Activated T-cell treated with anti-CD3 and anti-CD28 coated beads, Interleukin-2, amount 50 U/mL, for 4 hours (primary cell): ENCODE measurements at regions not wholly inside any gene's neighbourhood (a gene's known extent, or its start where the extent isn't known, plus 50 kb on each side); places are given as distances from the start of the nearest gene placed in this dataset.

ENCODE experiments used
- ATAC-seq, 2 donors: fragments of 200-7000 bp; cut with Tn5 transposase; one replicate each; pipeline ENCODE4 v1.10.0; 2021
- DNase-seq: peaks from one replicate; pipeline ENCODE4 v3.0.0-alpha.2; 2020
- H3K27me3 Mint-ChIP-seq: one replicate; pipeline ENCODE4 v1.8.0; 2021; ENCODE audit warnings: low read depth, mixed read lengths
- H3K36me3 Mint-ChIP-seq: one replicate; pipeline ENCODE4 v1.8.0; 2022; ENCODE audit warnings: mixed read lengths; ENCODE audit not compliant: insufficient read depth
- H3K4me1 Mint-ChIP-seq: one replicate; pipeline ENCODE4 v1.8.0; 2021; ENCODE audit warnings: low read depth, mixed read lengths
- H3K4me3 Mint-ChIP-seq: one replicate; pipeline ENCODE4 v1.8.0; 2021; ENCODE audit warnings: mild to moderate bottlenecking, moderate library complexity, mixed read lengths
- H3K9me3 Mint-ChIP-seq: one replicate; pipeline ENCODE4 v1.8.0; 2021; ENCODE audit warnings: mixed read lengths

- ATAC-seq, result no peak
- H3K9me3 Mint-ChIP-seq, result no peaks in the 10 kb centered on the region
- no peaks in the 10 kb centered on the region for H3K36me3 Mint-ChIP-seq
These were observed 206.9 kb downstream of the RPLP1 start for GRCh38 chr15:69659454-69660050.

GRCh38 chr15:69660114-69660513 is 207.5 kb downstream of the RPLP1 start:
- no peak for DNase-seq
- no peak for ATAC-seq
- peaks cover under 1% of the 10 kb centered on the region for H3K4me1 Mint-ChIP-seq
- no peak overlapping the region for H3K4me3 Mint-ChIP-seq
- no peaks in the 10 kb centered on the region for H3K9me3 Mint-ChIP-seq
- H3K27me3 Mint-ChIP-seq, result peaks cover 5% of the 10 kb centered on the region
- H3K36me3 Mint-ChIP-seq, result no peaks in the 10 kb centered on the region

More at GRCh38 chr15:69659454-69660050, 206.9 kb downstream of the RPLP1 start:
- DNase-seq, result no peak
- Mint-ChIP-seq H3K4me1 (no peaks in the 10 kb centered on the region), H3K4me3 (no peak overlapping the region), H3K27me3 (peaks cover 5% of the 10 kb centered on the region)

DNA sequence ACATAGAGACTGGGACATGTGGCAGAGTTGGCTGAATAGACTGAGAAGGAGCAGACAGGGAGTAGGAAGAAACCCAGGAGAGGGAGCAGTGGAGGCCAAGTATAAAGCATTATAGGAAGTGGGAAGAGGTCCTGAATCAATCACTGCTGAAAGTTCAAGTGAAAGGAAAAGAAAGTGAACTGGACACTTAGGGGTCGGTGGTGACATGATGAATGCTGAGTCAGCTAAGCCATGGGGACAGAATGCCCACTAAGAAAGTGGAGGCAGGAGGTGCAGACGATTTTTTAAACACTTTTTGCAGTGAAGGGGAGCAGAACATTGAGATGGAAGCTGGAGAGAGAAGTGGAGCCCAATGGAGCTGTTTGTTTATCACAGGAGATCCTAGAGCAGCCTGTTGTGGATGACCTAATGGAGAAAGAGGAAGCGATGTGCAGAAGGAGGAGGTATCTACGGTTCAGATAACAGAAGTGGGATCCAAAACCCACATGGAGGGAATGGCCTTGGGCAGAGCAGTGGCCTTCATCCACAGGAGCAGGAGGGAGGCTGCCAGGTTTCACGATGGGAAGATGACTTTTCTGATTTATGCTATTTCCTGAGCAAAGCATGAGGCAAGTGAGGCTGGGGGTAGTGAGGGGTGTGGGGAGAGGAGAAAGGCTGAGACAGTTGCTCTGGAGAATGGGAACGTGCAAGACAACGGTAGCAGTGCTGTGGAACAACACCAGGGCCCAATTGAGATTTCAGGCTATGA is 208.2 kb downstream of the RPLP1 start:
- Mint-ChIP-seq H3K36me3 (no peaks in the 10 kb centered on the region), H3K4me1 (peaks cover 3% of the 10 kb centered on the region), H3K27me3 (peaks cover 5% of the 10 kb centered on the region), H3K9me3 (no peaks in the 10 kb centered on the region), H3K4me3 (no peak overlapping the region)
- DNase-seq (no peak), ATAC-seq (no peak)

DNA sequence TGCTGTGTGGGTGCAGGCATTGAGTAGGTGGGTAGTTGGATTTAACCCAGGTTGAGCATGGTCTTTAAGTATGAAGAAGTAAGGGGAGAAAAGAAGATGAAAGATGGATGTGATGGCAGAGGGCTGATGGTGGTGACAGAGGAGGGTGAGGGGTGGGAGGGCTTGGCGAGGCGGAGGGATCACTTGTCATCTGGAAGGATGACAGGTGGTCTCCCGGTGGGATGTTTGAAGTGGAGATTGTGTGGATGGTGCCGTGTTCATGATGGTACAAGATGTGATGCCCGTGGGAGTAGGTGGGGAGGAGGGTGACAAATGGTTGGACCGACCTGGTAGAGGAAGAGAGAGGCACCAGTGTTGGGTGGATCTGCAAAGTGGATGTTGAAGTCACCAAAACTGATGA is 208.8 kb downstream of the RPLP1 start:
- DNase-seq (no peak), ATAC-seq (no peak)
- Mint-ChIP-seq H3K36me3 (no peaks in the 10 kb centered on the region), H3K27me3 (peaks cover 5% of the 10 kb centered on the region), H3K4me1 (peaks cover 6% of the 10 kb centered on the region), H3K4me3 (no peak overlapping the region), H3K9me3 (no peaks in the 10 kb centered on the region)

- Mint-ChIP-seq H3K9me3 (no peaks in the 10 kb centered on the region), H3K36me3 (no peaks in the 10 kb centered on the region), H3K4me3 (no peak overlapping the region), H3K4me1 (peaks cover 11% of the 10 kb centered on the region), H3K27me3 (peaks cover 2% of the 10 kb centered on the region)
- ATAC-seq (no peak), DNase-seq (no peak)
These were observed 209.4 kb downstream of the RPLP1 start for GRCh38 chr15:69661871-69662644.

GRCh38 chr15:69662645-69663000 is 210.0 kb downstream of the RPLP1 start:
- H3K9me3 Mint-ChIP-seq, result no peaks in the 10 kb centered on the region
- peaks cover 2% of the 10 kb centered on the region for H3K27me3 Mint-ChIP-seq
- H3K4me3 Mint-ChIP-seq, result no peak overlapping the region
- DNase-seq, result no peak
- no peaks in the 10 kb centered on the region for H3K36me3 Mint-ChIP-seq
- ATAC-seq, result no peak
- peaks cover 11% of the 10 kb centered on the region for H3K4me1 Mint-ChIP-seq

- ATAC-seq, result no peak
- Mint-ChIP-seq H3K4me3 (no peak overlapping the region), H3K4me1 (peaks cover 16% of the 10 kb centered on the region), H3K27me3 (peaks cover 2% of the 10 kb centered on the region), H3K36me3 (no peaks in the 10 kb centered on the region), H3K9me3 (no peaks in the 10 kb centered on the region)
- no peak for DNase-seq
These were observed 210.8 kb downstream of the RPLP1 start for GRCh38 chr15:69663441-69663840.

- H3K27me3 Mint-ChIP-seq, result no peaks in the 10 kb centered on the region
- peaks cover 21% of the 10 kb centered on the region for H3K4me1 Mint-ChIP-seq
- no peak overlapping the region for H3K4me3 Mint-ChIP-seq
- DNase-seq (no peak), ATAC-seq (no peak)
- no peaks in the 10 kb centered on the region for H3K9me3 Mint-ChIP-seq
- H3K36me3 Mint-ChIP-seq, result no peaks in the 10 kb centered on the region
These were observed 211.4 kb downstream of the RPLP1 start for GRCh38 chr15:69663982-69664381.

- H3K9me3 Mint-ChIP-seq, result no peaks in the 10 kb centered on the region
- H3K4me1 Mint-ChIP-seq, result peaks cover 29% of the 10 kb centered on the region
- no peak for ATAC-seq
- no peaks in the 10 kb centered on the region for H3K27me3 Mint-ChIP-seq
- no peak for DNase-seq
- H3K36me3 Mint-ChIP-seq, result no peaks in the 10 kb centered on the region
- no peak overlapping the region for H3K4me3 Mint-ChIP-seq
These were observed 212.3 kb downstream of the RPLP1 start for GRCh38 chr15:69664572-69665571.

GRCh38 chr15:69665641-69666111 is 213.1 kb downstream of the RPLP1 start:
- peaks cover 33% of the 10 kb centered on the region for H3K4me1 Mint-ChIP-seq
- DNase-seq (no peak), ATAC-seq (no peak)
- no peak overlapping the region for H3K4me3 Mint-ChIP-seq
- no peaks in the 10 kb centered on the region for H3K36me3 Mint-ChIP-seq
- H3K27me3 Mint-ChIP-seq, result no peaks in the 10 kb centered on the region
- H3K9me3 Mint-ChIP-seq, result no peaks in the 10 kb centered on the region

DNA sequence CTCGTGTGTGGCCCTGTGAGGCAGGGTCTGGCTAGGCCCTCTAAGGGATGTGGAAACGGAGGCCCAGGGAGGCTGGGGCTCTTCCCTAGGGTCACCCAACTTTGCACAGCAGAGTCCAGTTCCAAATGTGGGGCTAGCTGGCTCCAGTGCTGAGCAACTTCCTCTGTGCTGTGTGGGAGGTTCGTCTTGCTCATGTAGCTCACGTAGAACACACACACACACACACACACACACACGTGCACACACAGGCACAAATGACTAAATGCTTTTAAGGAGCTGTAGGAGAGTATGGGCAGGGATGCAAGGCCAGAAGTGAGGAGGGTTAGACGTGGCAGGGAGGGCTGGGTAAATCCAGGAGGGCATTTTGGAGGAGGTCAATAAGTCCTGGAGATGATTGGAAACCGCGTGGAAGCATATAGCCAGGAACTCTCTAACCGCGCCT is 213.8 kb downstream of the RPLP1 start:
- no peaks in the 10 kb centered on the region for H3K9me3 Mint-ChIP-seq
- ATAC-seq (peak; percentile 24 to 51), DNase-seq (no peak)
- H3K27me3 Mint-ChIP-seq, result no peaks in the 10 kb centered on the region
- H3K4me3 Mint-ChIP-seq, result no peak overlapping the region
- peaks cover 35% of the 10 kb centered on the region for H3K4me1 Mint-ChIP-seq
- no peaks in the 10 kb centered on the region for H3K36me3 Mint-ChIP-seq

DNA sequence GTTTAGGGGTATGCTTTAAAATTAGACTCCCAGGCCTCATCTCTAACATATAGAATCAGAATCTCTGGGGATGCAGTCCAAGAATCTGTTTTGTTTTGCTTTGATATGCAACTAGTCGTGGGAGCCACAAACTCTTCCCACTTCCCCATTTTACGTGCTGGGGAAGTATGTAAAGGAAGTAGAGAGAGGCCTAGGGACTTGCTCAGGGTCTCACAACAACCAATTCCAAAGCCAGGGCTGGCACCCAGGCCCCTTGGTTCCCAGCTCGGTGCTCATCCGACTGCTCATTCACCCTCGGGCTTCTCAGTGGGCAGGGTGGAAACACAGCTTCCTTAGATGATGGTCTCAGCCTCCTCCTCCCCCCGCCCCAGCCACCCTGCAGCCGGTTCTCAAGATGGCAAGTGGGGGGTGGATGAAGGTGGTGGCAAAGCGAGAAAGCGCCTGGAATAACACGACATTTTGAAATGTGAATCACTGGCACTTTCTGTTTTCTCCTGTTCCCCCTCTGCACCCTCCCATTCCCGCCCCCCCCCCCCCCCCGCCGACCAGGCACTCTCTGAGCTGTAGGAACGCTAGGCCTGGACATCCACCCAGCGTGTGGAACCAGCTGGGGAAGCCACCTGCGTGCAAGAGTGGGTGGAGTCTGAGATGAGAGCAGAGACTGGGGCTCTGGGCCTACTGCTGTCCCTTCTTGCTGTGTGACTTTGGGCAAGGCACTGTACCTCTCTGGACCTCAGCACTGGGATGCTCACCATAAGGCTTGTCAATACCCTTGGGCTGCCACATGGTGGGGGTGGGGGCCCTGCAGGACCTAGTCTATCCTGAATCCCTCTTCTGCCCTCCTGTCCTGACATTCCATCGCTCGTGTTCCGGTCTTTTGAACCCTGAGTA is 214.5 kb downstream of the RPLP1 start:
- DNase-seq, result no peak

More for the DNA sequence above, 214.5 kb downstream of the RPLP1 start:
- no peaks in the 10 kb centered on the region for H3K9me3 Mint-ChIP-seq
- no peak for ATAC-seq
- H3K27me3 Mint-ChIP-seq, result no peaks in the 10 kb centered on the region
- H3K36me3 Mint-ChIP-seq, result no peaks in the 10 kb centered on the region
- H3K4me3 Mint-ChIP-seq, result no peak overlapping the region
- peaks cover 35% of the 10 kb centered on the region for H3K4me1 Mint-ChIP-seq
